ENCODE measurements at regions not wholly inside any gene's neighbourhood (a gene's known extent, or its start where the extent isn't known, plus 50 kb on each side); places are given as distances from the start of the nearest gene placed in this dataset.

DNA sequence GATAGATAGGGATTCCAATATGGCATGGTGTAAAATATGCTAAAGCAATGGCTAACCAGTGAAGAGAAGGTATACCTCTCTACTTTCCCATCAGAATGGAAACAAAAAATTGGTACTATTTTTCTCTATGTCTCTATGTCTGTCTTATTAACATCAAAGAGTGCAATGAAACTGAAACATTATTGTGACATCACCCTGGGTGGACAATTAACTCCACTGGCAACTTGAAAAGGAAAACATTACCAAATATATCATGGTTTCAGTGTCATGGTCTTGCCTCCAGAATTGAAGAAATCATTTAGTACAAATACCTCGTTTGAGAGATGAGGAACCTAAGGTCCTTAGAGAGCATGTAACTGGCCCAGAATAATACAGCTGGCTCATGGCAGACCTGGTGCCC is 1132.5 kb upstream of the MAP3K7 start (continued):
- TF ChIP-seq, protein P1, sequence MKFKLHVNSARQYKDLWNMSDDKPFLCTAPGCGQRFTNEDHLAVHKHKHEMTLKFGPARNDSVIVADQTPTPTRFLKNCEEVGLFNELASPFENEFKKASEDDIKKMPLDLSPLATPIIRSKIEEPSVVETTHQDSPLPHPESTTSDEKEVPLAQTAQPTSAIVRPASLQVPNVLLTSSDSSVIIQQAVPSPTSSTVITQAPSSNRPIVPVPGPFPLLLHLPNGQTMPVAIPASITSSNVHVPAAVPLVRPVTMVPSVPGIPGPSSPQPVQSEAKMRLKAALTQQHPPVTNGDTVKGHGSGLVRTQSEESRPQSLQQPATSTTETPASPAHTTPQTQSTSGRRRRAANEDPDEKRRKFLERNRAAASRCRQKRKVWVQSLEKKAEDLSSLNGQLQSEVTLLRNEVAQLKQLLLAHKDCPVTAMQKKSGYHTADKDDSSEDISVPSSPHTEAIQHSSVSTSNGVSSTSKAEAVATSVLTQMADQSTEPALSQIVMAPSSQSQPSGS (IDR thresholded peaks at IDR 0.05; ENCODE audit: low read length): no peak
- no peak for TF ChIP-seq ZBED1 (IDR thresholded peaks at IDR 0.05; ENCODE audit: borderline replicate concordance)
- TF ChIP-seq RBBP5 (conservative IDR thresholded peaks at IDR 0.05): no peak
- no peak for TF ChIP-seq EED (IDR thresholded peaks at IDR 0.05; ENCODE audit: low read depth)
- TF ChIP-seq, protein P2, sequence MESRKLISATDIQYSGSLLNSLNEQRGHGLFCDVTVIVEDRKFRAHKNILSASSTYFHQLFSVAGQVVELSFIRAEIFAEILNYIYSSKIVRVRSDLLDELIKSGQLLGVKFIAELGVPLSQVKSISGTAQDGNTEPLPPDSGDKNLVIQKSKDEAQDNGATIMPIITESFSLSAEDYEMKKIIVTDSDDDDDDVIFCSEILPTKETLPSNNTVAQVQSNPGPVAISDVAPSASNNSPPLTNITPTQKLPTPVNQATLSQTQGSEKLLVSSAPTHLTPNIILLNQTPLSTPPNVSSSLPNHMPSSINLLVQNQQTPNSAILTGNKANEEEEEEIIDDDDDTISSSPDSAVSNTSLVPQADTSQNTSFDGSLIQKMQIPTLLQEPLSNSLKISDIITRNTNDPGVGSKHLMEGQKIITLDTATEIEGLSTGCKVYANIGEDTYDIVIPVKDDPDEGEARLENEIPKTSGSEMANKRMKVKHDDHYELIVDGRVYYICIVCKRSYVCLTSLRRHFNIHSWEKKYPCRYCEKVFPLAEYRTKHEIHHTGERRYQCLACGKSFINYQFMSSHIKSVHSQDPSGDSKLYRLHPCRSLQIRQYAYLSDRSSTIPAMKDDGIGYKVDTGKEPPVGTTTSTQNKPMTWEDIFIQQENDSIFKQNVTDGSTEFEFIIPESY (IDR thresholded peaks at IDR 0.05): no peak
- TF ChIP-seq CHD2 (IDR thresholded peaks at IDR 0.05; ENCODE audit: borderline replicate concordance, low read depth, low read length): no peak
- no peak for TF ChIP-seq SIX5 (IDR thresholded peaks at IDR 0.05; ENCODE audit: low read depth, low read length, severe bottlenecking)
- no peak for TF ChIP-seq HDAC6 (IDR thresholded peaks at IDR 0.05; ENCODE audit: unreplicated experiment)
- TF ChIP-seq BRCA1 (IDR thresholded peaks at IDR 0.05; ENCODE audit: low read depth, low read length): no peak
- TF ChIP-seq MYC (IDR thresholded peaks at IDR 0.05; ENCODE audit: insufficient read depth, insufficient read length, insufficient replicate concordance, low read length, severe bottlenecking): no peak
- TF ChIP-seq SMAD1 (IDR thresholded peaks at IDR 0.05; ENCODE audit: low read depth, partially characterized antibody): no peak
- TF ChIP-seq TCF7 (IDR thresholded peaks at IDR 0.05; ENCODE audit: borderline replicate concordance): peak; percentile 94
- no peak for TF ChIP-seq ZNF622 (IDR thresholded peaks at IDR 0.05)
- TF ChIP-seq, protein P3, sequence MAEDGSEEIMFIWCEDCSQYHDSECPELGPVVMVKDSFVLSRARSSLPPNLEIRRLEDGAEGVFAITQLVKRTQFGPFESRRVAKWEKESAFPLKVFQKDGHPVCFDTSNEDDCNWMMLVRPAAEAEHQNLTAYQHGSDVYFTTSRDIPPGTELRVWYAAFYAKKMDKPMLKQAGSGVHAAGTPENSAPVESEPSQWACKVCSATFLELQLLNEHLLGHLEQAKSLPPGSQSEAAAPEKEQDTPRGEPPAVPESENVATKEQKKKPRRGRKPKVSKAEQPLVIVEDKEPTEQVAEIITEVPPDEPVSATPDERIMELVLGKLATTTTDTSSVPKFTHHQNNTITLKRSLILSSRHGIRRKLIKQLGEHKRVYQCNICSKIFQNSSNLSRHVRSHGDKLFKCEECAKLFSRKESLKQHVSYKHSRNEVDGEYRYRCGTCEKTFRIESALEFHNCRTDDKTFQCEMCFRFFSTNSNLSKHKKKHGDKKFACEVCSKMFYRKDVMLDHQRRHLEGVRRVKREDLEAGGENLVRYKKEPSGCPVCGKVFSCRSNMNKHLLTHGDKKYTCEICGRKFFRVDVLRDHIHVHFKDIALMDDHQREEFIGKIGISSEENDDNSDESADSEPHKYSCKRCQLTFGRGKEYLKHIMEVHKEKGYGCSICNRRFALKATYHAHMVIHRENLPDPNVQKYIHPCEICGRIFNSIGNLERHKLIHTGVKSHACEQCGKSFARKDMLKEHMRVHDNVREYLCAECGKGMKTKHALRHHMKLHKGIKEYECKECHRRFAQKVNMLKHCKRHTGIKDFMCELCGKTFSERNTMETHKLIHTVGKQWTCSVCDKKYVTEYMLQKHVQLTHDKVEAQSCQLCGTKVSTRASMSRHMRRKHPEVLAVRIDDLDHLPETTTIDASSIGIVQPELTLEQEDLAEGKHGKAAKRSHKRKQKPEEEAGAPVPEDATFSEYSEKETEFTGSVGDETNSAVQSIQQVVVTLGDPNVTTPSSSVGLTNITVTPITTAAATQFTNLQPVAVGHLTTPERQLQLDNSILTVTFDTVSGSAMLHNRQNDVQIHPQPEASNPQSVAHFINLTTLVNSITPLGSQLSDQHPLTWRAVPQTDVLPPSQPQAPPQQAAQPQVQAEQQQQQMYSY (CRISPR knock-in tag; IDR thresholded peaks at IDR 0.05): no peak
- no peak for TF ChIP-seq NFYB (IDR thresholded peaks at IDR 0.05; ENCODE audit: insufficient read depth, low read depth, low read length)
- TF ChIP-seq, protein P4, sequence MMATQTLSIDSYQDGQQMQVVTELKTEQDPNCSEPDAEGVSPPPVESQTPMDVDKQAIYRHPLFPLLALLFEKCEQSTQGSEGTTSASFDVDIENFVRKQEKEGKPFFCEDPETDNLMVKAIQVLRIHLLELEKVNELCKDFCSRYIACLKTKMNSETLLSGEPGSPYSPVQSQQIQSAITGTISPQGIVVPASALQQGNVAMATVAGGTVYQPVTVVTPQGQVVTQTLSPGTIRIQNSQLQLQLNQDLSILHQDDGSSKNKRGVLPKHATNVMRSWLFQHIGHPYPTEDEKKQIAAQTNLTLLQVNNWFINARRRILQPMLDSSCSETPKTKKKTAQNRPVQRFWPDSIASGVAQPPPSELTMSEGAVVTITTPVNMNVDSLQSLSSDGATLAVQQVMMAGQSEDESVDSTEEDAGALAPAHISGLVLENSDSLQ (IDR thresholded peaks at IDR 0.05): peak; percentile 59; the same call in 1 of the 2 replicates
- TF ChIP-seq YBX1 (IDR thresholded peaks at IDR 0.05): no peak
- TF ChIP-seq, protein P5, sequence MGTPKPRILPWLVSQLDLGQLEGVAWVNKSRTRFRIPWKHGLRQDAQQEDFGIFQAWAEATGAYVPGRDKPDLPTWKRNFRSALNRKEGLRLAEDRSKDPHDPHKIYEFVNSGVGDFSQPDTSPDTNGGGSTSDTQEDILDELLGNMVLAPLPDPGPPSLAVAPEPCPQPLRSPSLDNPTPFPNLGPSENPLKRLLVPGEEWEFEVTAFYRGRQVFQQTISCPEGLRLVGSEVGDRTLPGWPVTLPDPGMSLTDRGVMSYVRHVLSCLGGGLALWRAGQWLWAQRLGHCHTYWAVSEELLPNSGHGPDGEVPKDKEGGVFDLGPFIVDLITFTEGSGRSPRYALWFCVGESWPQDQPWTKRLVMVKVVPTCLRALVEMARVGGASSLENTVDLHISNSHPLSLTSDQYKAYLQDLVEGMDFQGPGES (IDR thresholded peaks at IDR 0.05): no peak
- TF ChIP-seq IKZF1 (conservative IDR thresholded peaks at IDR 0.05): peak; percentile 46
- TF ChIP-seq SMC3 (IDR thresholded peaks at IDR 0.05; ENCODE audit: borderline replicate concordance, low read length): no peak
- peak; percentile 29; the same call in 1 of the 2 replicates for TF ChIP-seq JUNB (IDR thresholded peaks at IDR 0.05)
- no peak for TF ChIP-seq ASH2L (IDR thresholded peaks at IDR 0.05; ENCODE audit: borderline replicate concordance, low read depth)
- TF ChIP-seq PAX5 (IDR thresholded peaks at IDR 0.05; ENCODE audit: borderline replicate concordance, low read depth, low read length): no peak
- no peak for TF ChIP-seq ZSCAN29 (IDR thresholded peaks at IDR 0.05)
- no peak for TF ChIP-seq KAT2A (conservative IDR thresholded peaks at IDR 0.05; ENCODE audit: control insufficient read depth, low read depth, low read length)

All from GM12878 (cell line).